A172 (cell line): ENCODE measurements at regions not wholly inside any gene's neighbourhood (a gene's known extent, or its start where the extent isn't known, plus 50 kb on each side); places are given as distances from the start of the nearest gene placed in this dataset.
A peak's percentile ranks its signal among the peaks of the same experiment; 100 is the strongest.

Experiments
- DNase-seq: peaks from one replicate; pipeline ENCODE4 v3.0.0-alpha.2; 2015; ENCODE audit warnings: low spot score

- DNase-seq = no peak
These were observed 135.0 kb upstream of the STC2 start for GRCh38 chr5:173463207-173463606.

- DNase-seq = no peak
These were observed 130.8 kb upstream of the STC2 start for GRCh38 chr5:173458828-173459609.

- DNase-seq = no peak
These were observed 129.3 kb upstream of the STC2 start for GRCh38 chr5:173457482-173457881.

DNA sequence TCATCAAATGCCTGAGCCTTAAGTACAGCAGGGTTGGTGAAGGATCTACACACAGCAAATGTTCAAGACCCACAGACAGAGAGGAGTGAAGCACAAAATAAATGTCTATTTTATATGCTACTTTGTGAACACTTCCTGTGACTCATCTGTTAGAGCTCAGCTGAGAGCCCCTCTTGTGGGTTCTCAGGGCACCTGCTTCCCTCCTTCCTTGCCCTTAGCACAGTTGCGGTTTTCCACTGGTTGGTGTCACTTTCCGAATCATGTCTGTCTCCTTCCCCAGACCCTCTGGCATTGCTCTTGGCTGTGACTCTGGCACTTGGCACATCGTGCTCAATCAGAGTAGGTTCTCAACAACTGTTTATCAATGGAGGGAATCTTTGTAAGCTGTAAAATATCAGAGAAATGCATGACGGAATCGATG is 128.5 kb upstream of the STC2 start:
- DNase-seq = peak; percentile 96

DNA sequence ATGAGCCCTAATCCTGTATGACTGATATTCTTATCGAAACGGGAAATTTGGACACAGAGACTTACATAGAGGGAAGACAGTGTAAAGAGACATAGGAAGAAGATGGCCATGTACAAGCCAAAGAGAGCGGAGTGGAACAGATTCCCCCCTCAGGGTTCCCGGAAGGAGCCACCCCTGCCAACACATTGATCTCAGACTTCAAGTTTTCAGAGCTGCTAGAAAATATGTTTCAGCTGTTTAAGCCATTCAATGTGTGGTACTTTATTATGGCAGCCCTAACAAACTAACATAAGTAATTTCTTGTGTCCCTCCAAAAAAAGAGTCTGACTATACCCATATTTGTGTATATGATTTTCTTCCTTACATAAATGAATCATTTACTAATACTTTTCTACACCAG is 128.0 kb upstream of the STC2 start:
- DNase-seq = no peak

- DNase-seq = no peak
These were observed 127.4 kb upstream of the STC2 start for GRCh38 chr5:173455599-173455957.

DNA sequence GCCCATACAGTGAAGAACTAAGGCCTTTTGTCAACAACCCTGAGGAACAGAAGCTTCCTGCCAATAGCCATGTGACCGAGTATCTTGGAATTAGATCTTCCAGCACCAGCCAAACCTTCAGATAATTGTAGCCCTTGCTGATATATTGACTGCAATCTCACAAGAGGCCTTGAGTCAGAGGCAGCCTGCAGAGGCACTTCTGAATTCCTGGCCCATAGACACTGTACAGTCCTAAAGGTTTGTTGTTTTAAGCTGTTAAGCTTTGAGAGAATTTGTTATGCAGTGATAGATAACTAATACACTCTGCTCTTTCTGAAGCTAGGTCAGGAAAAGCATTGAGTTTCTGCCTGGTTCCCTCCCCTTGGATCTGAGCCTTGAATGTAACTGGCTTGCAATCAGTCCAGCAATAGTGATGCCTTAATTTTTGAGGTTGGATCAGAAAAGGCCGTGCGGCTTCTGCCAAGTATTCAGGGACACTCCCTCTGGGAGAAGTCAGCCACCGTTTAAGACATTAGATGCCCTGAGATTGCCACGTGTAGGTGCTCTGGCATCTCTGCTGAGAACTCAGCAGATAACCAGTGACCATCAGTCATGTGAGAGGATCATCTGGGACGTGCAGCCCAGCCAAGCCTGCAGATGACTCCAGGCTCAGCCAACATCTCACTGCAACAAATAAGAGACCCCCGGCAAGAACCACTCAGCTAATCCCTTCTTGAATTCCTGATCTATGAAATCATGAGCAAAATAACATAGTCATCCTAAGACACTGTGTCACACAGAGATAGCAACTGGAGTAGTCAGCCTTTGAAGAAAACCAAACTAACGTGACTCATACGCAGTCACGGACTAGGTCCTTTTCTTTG is 126.8 kb upstream of the STC2 start:
- DNase-seq = peak; percentile 100

GRCh38 chr5:173454361-173454735 is 126.1 kb upstream of the STC2 start:
- DNase-seq = peak; percentile 60

GRCh38 chr5:173453167-173453566 is 125.0 kb upstream of the STC2 start:
- DNase-seq = no peak

DNA sequence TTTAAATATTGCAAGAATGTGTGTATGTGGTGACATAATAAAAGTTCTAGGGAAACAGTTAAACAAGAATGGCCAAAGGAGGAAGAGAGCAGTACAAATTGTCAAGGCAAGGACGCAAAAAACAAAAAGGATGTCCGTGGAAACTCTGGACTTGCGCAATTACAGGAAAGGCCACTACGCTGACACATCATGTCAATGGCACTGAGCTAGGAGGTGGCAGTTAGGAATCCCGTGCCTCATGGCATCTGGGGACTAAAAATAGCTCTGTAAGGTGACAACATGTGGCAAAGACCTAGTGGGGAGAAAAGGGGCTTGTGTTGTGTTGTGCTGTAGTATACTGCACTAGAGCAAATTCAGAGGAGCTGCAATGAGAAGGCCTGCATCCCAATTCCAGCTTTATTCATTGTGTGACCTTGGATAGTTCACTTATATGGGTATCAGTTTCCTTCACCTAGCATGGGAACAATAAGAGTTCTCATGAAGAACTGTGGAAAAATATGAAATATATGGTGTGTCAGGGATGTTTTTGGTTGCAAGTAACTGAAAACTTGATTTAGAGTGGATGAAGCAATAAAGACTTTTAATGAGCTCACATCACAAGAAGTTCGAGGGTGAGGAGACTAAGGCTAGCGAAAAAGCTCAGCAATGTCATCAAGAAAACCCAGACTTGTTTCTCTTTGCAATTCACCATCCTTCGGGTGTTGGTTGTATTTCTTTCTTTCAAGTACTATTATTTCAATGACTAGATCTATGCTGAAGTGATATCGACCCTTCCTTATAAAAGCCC is 124.1 kb upstream of the STC2 start:
- peak; percentile 51 for DNase-seq

GRCh38 chr5:173451651-173452050 is 123.4 kb upstream of the STC2 start:
- no peak for DNase-seq

- DNase-seq = peak; percentile 44
These were observed 122.8 kb upstream of the STC2 start for GRCh38 chr5:173451031-173451430.

- DNase-seq = no peak
These were observed 122.0 kb upstream of the STC2 start for GRCh38 chr5:173450188-173450587.

DNA sequence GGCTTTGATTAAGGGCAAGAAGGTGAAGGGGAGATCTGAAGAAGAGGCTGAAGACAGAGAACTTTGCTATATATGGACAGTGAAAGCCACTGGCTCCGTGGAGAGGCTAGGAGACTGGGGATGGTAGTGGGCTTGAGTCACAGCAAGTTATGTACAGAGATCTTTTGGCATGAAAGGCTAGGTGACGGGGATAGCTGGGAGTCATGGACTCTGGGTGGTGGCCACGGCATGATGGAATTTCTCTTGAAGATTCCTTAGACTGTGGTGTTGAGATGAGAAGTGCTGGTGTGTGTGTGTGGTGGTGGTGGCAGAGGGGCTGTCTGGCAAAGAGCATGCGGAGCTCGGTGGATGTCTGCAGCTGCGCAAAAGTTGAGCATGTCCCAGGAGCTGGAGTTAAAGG is 120.6 kb upstream of the STC2 start:
- no peak for DNase-seq

- DNase-seq = no peak
These were observed 115.8 kb upstream of the STC2 start for GRCh38 chr5:173443971-173444370.

GRCh38 chr5:173441053-173441628 is 112.9 kb upstream of the STC2 start:
- no peak for DNase-seq

- no peak for DNase-seq
These were observed 110.7 kb upstream of the STC2 start for GRCh38 chr5:173438951-173439350.

GRCh38 chr5:173435447-173435846 is 107.2 kb upstream of the STC2 start:
- no peak for DNase-seq

GRCh38 chr5:173434270-173434669 is 106.1 kb upstream of the STC2 start:
- DNase-seq = no peak

GRCh38 chr5:173430394-173430793 is 102.2 kb upstream of the STC2 start:
- DNase-seq = no peak

DNA sequence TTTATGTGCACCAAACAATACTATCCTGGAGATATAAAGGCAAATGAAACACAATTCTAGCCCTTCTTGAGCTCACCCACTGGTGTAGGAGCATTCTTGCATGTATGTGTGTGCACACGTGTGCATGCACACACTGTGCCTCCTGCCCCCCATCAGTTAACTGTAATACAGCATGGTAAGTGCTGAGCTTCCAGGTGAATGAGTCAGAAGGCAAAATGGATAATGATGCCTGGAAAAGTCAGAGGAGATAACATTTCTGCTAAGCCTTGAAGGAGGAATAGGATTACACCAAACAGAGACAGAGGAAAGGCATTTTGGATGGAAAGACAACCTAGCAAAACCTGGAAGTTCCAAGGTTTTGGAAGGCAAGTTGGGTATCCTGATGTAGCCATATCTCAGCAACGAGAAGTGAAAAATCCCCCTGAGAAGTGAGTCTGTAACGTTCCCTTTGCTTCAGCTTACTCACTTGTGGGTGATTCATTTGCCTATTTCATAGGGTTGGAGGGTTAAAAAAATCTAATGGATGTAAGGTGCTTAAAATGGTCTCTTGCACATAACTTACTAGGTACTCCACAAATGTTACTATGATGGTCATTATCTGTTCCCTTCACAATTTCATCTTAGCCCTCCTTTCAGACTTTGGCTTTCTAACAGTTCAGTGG is 101.4 kb upstream of the STC2 start:
- DNase-seq = peak; percentile 30
